SK-N-SH (cell line): ENCODE measurements at regions not wholly inside any gene's neighbourhood (a gene's known extent, or its start where the extent isn't known, plus 50 kb on each side); places are given as distances from the start of the nearest gene placed in this dataset.
"Not testable (repeated sequence)": the region's sequence is repeated elsewhere in the genome, so short reads cannot be mapped to it uniquely, and the experiment has no call there.

Experiments used
- CTCF ChIA-PET: fragments of 300-600, 350-600 bp; formaldehyde crosslinking; extraction: SDS; loops from one replicate; lab custom pipeline; 2021; lab: Yijun Ruan, JAX
- POLR2A ChIA-PET: fragments of 350-600 bp; sonication (Branson Sonifier 250); formaldehyde crosslinking; extraction: SDS; loops from one replicate; lab custom pipeline; 2020; ENCODE audit warnings: antibody characterized with exemption, inconsistent platforms; lab: Yijun Ruan, JAX
- DNase-seq: peaks from one replicate; pipeline ENCODE4 v3.0.0; 2012
- H2AFZ ChIP-seq: fragments of 200-600 bp; sonication (generic); 2 replicates; pipeline ENCODE4 v1.8.1; 2016; ENCODE audit warnings: antibody characterized with exemption, mild to moderate bottlenecking, low read depth
- H3F3A ChIP-seq: fragments of 200-600 bp; sonication (generic); replicated peaks from 2 replicates; pipeline ENCODE3; 2016; ENCODE audit warnings: antibody characterized with exemption, mild to moderate bottlenecking; ENCODE audit not compliant: insufficient read depth
- H3K27ac ChIP-seq, 2 experiments: fragments of 200-500 bp in 1 of 2; fragments of 200-600 bp in 1 of 2; sonication (Bioruptor generic) in 1 of 2; sonication (generic), shearing (Covaris generic) in 1 of 2; 2 replicates each; pipeline versions ENCODE4 v1.5.1 to v1.6.1; 2014 to 2016; ENCODE audit warnings: low read depth in 2 of 2, inconsistent platforms in 1 of 2, low read length in 1 of 2, mild to moderate bottlenecking in 1 of 2, mixed read lengths in 1 of 2
- H3K27me3 ChIP-seq: fragments of 200-600 bp; sonication (generic), shearing (Covaris generic); 2 replicates; pipeline ENCODE4 v1.6.1; 2016; ENCODE audit warnings: mixed run types; ENCODE audit not compliant: insufficient read depth
- H3K36me3 ChIP-seq, 2 experiments: fragments of 200-500 bp in 1 of 2; fragments of 200-600 bp in 1 of 2; sonication (Bioruptor generic) in 1 of 2; sonication (generic) in 1 of 2; replicated peaks in 1 of 2; 2 replicates each; pipeline versions ENCODE3 to v1.5.1; 2014 to 2016; ENCODE audit warnings: low read length in 1 of 2, mild to moderate bottlenecking in 1 of 2; ENCODE audit not compliant: insufficient read depth in 2 of 2, control insufficient read depth in 1 of 2
- H3K4me1 ChIP-seq, 2 experiments: fragments of 200-500 bp in 1 of 2; fragments of 200-600 bp in 1 of 2; sonication (Bioruptor generic) in 1 of 2; sonication (generic), shearing (Covaris generic) in 1 of 2; 2 replicates each; pipeline versions ENCODE4 v1.5.1 to v1.6.1; 2014 to 2016; ENCODE audit warnings: low read depth in 1 of 2, low read length in 1 of 2, mixed run types in 1 of 2; ENCODE audit not compliant: insufficient read depth in 2 of 2, control insufficient read depth in 1 of 2
- H3K4me2 ChIP-seq: fragments of 200-600 bp; sonication (generic), shearing (Covaris generic); 2 replicates; pipeline ENCODE4 v1.6.1; 2017; ENCODE audit warnings: mixed run types
- H3K4me3 ChIP-seq, 2 experiments: fragments of 200-500 bp in 1 of 2; fragments of 200-600 bp in 1 of 2; sonication (Bioruptor generic) in 1 of 2; sonication (generic), shearing (Covaris generic) in 1 of 2; 2 replicates each; pipeline versions ENCODE4 v1.5.1 to v1.8.1; 2014 to 2016; ENCODE audit warnings: low read depth in 2 of 2, inconsistent platforms in 1 of 2, low read length in 1 of 2, mild to moderate bottlenecking in 1 of 2, mixed read lengths in 1 of 2, moderate library complexity in 1 of 2
- H3K79me2 ChIP-seq: fragments of 200-600 bp; sonication (generic); 2 replicates; pipeline ENCODE4 v1.8.1; 2017; ENCODE audit warnings: mild to moderate bottlenecking; ENCODE audit not compliant: insufficient read depth
- H3K9ac ChIP-seq: fragments of 200-600 bp; sonication (generic); 2 replicates; pipeline ENCODE4 v1.6.1; 2017; ENCODE audit warnings: mixed run types
- H3K9me2 ChIP-seq: fragments of 200-600 bp; sonication (generic); 2 replicates; pipeline ENCODE4 v1.6.1; 2017; ENCODE audit warnings: mixed run types
- H3K9me3 ChIP-seq: fragments of 200-600 bp; sonication (generic); 2 replicates; pipeline ENCODE4 v1.6.1; 2017; ENCODE audit warnings: mixed run types, mild to moderate bottlenecking, moderate library complexity
- H4K20me1 ChIP-seq: fragments of 200-600 bp; sonication (generic); 2 replicates; pipeline ENCODE4 v1.6.1; 2017; ENCODE audit warnings: mild to moderate bottlenecking, mixed run types; ENCODE audit not compliant: insufficient read depth
- ELF1 ChIP-seq: IDR thresholded peaks from 2 replicates; pipeline ENCODE4 v1.4.0; 2012
- EZH2phosphoT487 ChIP-seq: fragments of 200-600 bp; sonication (generic); IDR thresholded peaks from 2 replicates; pipeline ENCODE4 v1.6.1; 2017; ENCODE audit warnings: low read depth, mixed run types, mild to moderate bottlenecking, antibody characterized with exemption, moderate library complexity, borderline replicate concordance
- FOSL2 ChIP-seq: IDR thresholded peaks from 2 replicates; pipeline ENCODE4 v1.4.0; 2012; ENCODE audit warnings: low read depth, mild to moderate bottlenecking, moderate library complexity, borderline replicate concordance
- FOXM1 ChIP-seq: IDR thresholded peaks from 2 replicates; pipeline ENCODE4 v1.4.0; 2012; ENCODE audit warnings: low read depth, mild to moderate bottlenecking
- JUND ChIP-seq: IDR thresholded peaks from 2 replicates; pipeline ENCODE4 v1.4.0; 2012
- MEF2A ChIP-seq: IDR thresholded peaks from 2 replicates; pipeline ENCODE4 v1.4.0; 2012; ENCODE audit warnings: low read depth, borderline replicate concordance
- NFIC ChIP-seq: IDR thresholded peaks from 2 replicates; pipeline ENCODE4 v1.4.0; 2012; ENCODE audit warnings: borderline replicate concordance
- NRF1 ChIP-seq: IDR thresholded peaks from 2 replicates; pipeline ENCODE4 v1.6.1; 2012; ENCODE audit warnings: low read depth, mild to moderate bottlenecking, low read length
- RFX5 ChIP-seq: IDR thresholded peaks from 2 replicates; pipeline ENCODE4 v1.6.1; 2012; ENCODE audit warnings: mild to moderate bottlenecking, improper control_type of control experiment, low read length
- RXRA ChIP-seq: IDR thresholded peaks from 2 replicates; pipeline ENCODE4 v1.4.0; 2012; ENCODE audit warnings: low read depth, mild to moderate bottlenecking, borderline replicate concordance
- SIN3A ChIP-seq: IDR thresholded peaks from 2 replicates; pipeline ENCODE4 v1.6.1; 2012; ENCODE audit warnings: low read depth, mild to moderate bottlenecking, low read length, moderate library complexity, borderline replicate concordance
- TAF1 ChIP-seq: IDR thresholded peaks from 2 replicates; pipeline ENCODE4 v1.6.1; 2012; ENCODE audit warnings: low read depth, mild to moderate bottlenecking, low read length, moderate library complexity, borderline replicate concordance
- TCF12 ChIP-seq: IDR thresholded peaks from 2 replicates; pipeline ENCODE4 v1.4.0; 2012
- TEAD4 ChIP-seq: IDR thresholded peaks from 2 replicates; pipeline ENCODE4 v1.4.0; 2012; ENCODE audit warnings: mild to moderate bottlenecking, borderline replicate concordance; ENCODE audit not compliant: insufficient read depth
- USF2 ChIP-seq: fragments of 150-350 bp; IDR thresholded peaks from 2 replicates; pipeline ENCODE4 v1.6.1; 2017; ENCODE audit warnings: antibody characterized with exemption, low read length, low read depth, borderline replicate concordance
- YY1 ChIP-seq: IDR thresholded peaks from 2 replicates; pipeline ENCODE4 v1.4.0; 2012; ENCODE audit warnings: low read depth, mild to moderate bottlenecking
- ZBTB33 ChIP-seq: IDR thresholded peaks from 2 replicates; pipeline ENCODE4 v1.4.0; 2012; ENCODE audit warnings: low read depth, borderline replicate concordance
- WGBS: methylation state at CpG from one replicate; pipeline ENCODE4 v1.1.6; 2017; ENCODE audit warnings: low lambda C conversion rate; 5-methylcytosine and 5-hydroxymethylcytosine counted together

GRCh38 chr2:239797316-239797715 lies 227.8 kb downstream of the NDUFA10 start:
- H3K9me3 ChIP-seq = no peaks in the 10 kb centered on the region; the same call in 1 of the 2 replicates
- H4K20me1 ChIP-seq = no peaks in the 10 kb centered on the region
- no peak overlapping the region for H2AFZ ChIP-seq
- TF ChIP-seq JUND = no peak
- no peak for TF ChIP-seq YY1
- TF ChIP-seq RFX5 = no peak
- TF ChIP-seq FOSL2 = no peak
- no peak for TF ChIP-seq FOXM1
- TF ChIP-seq EZH2phosphoT487 = no peak
- TF ChIP-seq MEF2A = no peak
- TF ChIP-seq ELF1 = no peak
- TF ChIP-seq ZBTB33 = no peak
- TF ChIP-seq NRF1 = no peak
- TF ChIP-seq SIN3A = no peak
- TF ChIP-seq TAF1 = no peak
- no peak for TF ChIP-seq NFIC
- no peak for TF ChIP-seq TCF12
- TF ChIP-seq RXRA = no peak
- no peak for TF ChIP-seq TEAD4
- no peak for TF ChIP-seq USF2
- H3K4me1 ChIP-seq = peaks cover 0 to 3% of the 10 kb centered on the region in 2 experiments; a peak in 1 of 4 replicates
- H3K27me3 ChIP-seq = no peaks in the 10 kb centered on the region
- H3K79me2 ChIP-seq = no peaks in the 10 kb centered on the region
- DNase-seq = no peak
- H3K4me3 ChIP-seq = no peak overlapping the region
- no peak overlapping the region for H3K9ac ChIP-seq
- CTCF ChIA-PET = no interaction called here
- H3K4me2 ChIP-seq = no peak overlapping the region
- H3F3A ChIP-seq = no peaks in the 10 kb centered on the region
- POLR2A ChIA-PET = no interaction called here
- H3K9me2 ChIP-seq = no peaks in the 10 kb centered on the region
- H3K27ac ChIP-seq = no peak overlapping the region
- no peaks in the 10 kb centered on the region for H3K36me3 ChIP-seq

- H3K4me2 ChIP-seq, H4K20me1 ChIP-seq, H3K36me3 ChIP-seq, H3F3A ChIP-seq, H3K4me3 ChIP-seq, H3K9me3 ChIP-seq, H3K27me3 ChIP-seq, H2AFZ ChIP-seq, POLR2A ChIA-PET, DNase-seq, H3K9ac ChIP-seq, H3K79me2 ChIP-seq, H3K9me2 ChIP-seq, CTCF ChIA-PET, H3K4me1 ChIP-seq, H3K27ac ChIP-seq: not testable (repeated sequence)
- WGBS = 68% methylated on average over 10 of the region's 17 CpGs
Observed at GRCh38 chr2:239795761-239796160, 229.4 kb downstream of the NDUFA10 start.
